ENCODE measurements at regions not wholly inside any gene's neighbourhood (a gene's known extent, or its start where the extent isn't known, plus 50 kb on each side); places are given as distances from the start of the nearest gene placed in this dataset.
"Not testable (repeated sequence)": the region's sequence is repeated elsewhere in the genome, so short reads cannot be mapped to it uniquely, and the experiment has no call there.

- DNase-seq (no peak), ATAC-seq (no peak)
Observed at GRCh38 chr10:14425034-14425433, 94.3 kb upstream of the FRMD4A start.

DNA sequence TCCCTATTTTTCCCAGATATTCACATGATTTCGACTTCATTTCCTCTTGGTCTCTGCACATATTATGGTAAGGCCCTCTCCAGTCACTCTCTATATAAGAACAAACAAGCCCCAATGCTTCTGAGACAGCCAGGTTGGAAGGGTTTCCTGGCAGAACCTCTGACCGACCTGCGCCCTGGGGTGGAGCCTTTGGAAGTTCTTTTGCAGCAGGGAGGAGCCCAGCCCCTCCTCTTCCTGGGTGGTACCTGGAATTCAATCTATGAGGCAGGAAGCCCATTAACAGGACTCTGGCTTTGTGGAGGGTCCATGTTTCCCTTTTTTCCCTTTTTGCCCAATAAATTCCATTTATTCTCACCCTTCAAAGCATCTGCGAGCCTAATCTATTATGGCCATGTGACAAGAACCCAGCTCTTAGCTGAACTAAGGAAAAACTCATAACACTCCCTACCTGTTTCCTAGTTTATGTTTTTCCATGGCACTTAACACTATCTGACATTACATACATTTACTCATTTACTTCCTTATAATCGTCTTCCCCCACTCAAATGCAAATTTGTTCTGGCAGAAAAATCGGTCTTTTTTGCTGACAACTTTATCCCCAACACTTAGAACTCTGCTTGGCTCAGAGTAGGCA, 92.5 kb upstream of the FRMD4A start:
- ATAC-seq (no peak), DNase-seq (no peak)

DNA sequence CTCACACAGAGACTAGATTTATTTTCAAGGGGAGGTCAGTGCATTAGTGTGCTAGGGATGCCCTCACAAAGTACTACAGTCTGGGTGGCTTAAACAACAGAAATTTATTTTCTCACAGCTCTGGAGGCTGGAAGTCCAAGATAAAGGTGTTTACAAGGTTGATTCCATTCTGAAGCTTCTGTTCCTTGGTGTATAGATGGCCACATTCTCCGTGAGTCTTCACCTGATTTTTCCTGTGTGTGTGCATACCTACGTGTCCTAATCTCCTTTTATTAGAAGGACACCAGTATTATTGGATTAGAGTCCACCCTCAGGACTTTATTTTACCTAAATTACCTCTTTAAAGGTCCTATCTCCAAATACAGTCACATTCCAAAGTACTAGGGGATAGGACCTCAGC, 91.7 kb upstream of the FRMD4A start:
- DNase-seq (no peak), ATAC-seq (no peak)

GRCh38 chr10:14421941-14422340, 91.2 kb upstream of the FRMD4A start:
- no peak for DNase-seq
- no peak for ATAC-seq

- DNase-seq, ATAC-seq: not testable (repeated sequence)
Observed at GRCh38 chr10:14417336-14417735, 86.6 kb upstream of the FRMD4A start.

- DNase-seq (no peak), ATAC-seq (no peak)
Observed at GRCh38 chr10:14416308-14416700, 85.6 kb upstream of the FRMD4A start.

- ATAC-seq (no peak), DNase-seq (no peak)
Observed at GRCh38 chr10:14415676-14416307, 85.1 kb upstream of the FRMD4A start.

- ATAC-seq (no peak), DNase-seq (no peak)
Observed at GRCh38 chr10:14414901-14415300, 84.2 kb upstream of the FRMD4A start.

- ATAC-seq = no peak
- no peak for DNase-seq
Observed at GRCh38 chr10:14413523-14413922, 82.8 kb upstream of the FRMD4A start.

DNA sequence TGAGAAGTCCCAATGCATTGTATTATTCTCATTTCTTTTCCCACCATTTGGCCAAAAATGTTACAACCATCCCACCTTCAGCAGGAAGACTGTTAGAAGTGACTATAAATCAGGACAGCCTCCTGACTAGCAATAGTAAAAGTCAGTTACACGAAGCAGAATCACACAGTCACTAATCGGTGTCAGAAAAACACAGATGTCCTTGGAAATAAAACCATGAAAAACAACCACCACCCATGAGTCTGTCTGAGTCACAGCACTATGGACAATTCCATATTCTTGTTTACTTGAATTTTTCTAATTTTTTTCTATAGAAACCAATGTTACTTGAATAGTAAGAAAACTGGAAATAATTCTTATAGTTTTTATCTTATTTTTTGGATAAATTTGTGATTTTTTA, 81.9 kb upstream of the FRMD4A start:
- DNase-seq = no peak
- ATAC-seq = no peak

- DNase-seq = no peak
- no peak for ATAC-seq
Observed at GRCh38 chr10:14409856-14410458, 79.2 kb upstream of the FRMD4A start.

DNA sequence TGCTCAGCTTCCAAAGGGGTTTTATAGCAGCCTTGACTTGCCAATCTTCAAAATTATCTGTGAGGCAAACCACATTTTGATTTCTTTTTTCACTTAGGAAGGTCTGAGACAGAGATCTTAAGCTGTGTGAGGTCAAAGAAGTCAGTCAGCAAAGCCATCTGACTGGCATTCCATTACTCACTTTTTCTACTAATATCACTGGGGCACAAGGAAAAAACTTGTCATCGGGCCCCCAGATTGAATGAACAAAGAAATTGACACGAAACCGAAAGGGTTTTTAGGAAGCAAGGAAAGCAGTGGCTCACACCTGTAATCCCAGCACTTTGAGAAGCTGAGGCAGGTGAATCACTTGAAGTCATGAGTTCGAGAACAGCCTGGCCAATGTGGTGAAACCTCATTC, 78.5 kb upstream of the FRMD4A start:
- DNase-seq (peak; percentile 55), ATAC-seq (peak; percentile 85)

- DNase-seq (no peak), ATAC-seq (no peak)
Observed at GRCh38 chr10:14408139-14408538, 77.4 kb upstream of the FRMD4A start.

DNA sequence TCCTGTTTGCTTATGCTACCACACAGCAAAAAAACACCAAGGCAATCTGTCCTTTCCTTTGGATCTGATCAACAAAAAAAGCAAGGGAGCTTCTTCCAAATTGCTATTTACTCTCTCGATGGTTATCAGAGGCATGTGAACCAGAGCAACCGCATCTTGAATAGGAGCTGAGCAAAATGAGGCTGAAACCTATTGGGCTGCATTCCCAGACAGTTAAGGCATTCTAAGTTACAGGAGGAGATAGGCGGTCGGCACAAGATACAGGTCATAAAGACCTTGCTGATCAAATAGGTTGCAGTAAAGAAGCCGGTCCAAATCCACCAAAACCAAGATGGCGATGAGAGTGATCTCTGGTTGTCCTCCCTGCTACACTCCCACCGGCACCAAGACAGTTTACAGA, 76.8 kb upstream of the FRMD4A start:
- DNase-seq = no peak
- no peak for ATAC-seq

GRCh38 chr10:14405076-14406065, 74.6 kb upstream of the FRMD4A start:
- no peak for ATAC-seq

GRCh38 chr10:14403881-14404623, 73.3 kb upstream of the FRMD4A start:
- ATAC-seq = no peak
- no peak for DNase-seq

More at GRCh38 chr10:14405076-14406065, 74.6 kb upstream of the FRMD4A start:
- no peak for DNase-seq

GRCh38 chr10:14403359-14403758, 72.6 kb upstream of the FRMD4A start:
- no peak for ATAC-seq
- DNase-seq = no peak

GRCh38 chr10:14399641-14400040, 68.9 kb upstream of the FRMD4A start:
- ATAC-seq (no peak), DNase-seq (no peak)

- ATAC-seq (peak; percentile 28), DNase-seq (no peak)
Observed at GRCh38 chr10:14397066-14397465, 66.3 kb upstream of the FRMD4A start.

DNA sequence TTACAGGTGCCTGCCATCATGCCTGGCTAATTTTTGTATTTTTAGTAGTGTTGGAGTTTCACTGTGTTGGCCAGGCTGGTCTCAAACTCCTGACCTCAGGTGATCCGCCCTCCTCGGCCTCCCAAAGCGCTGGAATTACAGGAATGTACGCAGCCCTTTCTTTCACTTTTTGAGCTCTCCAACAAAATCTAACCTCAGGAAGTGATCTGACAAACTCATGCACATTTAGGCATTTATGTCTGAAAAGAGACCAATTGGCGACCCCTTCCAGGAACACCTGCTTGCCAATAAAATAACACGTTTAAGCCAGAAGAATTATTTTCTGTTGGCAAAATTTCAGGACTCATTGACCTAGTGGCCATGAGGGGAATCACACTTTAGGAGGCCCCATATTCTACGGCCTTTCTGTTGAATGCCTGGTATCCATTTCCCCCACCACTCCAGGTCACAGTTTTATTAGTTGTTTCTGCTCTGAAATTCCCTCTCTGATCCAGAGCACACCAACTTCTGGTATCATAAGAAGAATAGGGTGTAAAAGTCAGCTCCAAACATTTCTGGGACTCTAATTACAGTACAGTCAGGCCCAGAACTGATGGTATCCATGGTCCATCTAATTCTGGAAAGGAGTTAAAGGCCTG, 65.8 kb upstream of the FRMD4A start:
- ATAC-seq = no peak
- DNase-seq = no peak

DNA sequence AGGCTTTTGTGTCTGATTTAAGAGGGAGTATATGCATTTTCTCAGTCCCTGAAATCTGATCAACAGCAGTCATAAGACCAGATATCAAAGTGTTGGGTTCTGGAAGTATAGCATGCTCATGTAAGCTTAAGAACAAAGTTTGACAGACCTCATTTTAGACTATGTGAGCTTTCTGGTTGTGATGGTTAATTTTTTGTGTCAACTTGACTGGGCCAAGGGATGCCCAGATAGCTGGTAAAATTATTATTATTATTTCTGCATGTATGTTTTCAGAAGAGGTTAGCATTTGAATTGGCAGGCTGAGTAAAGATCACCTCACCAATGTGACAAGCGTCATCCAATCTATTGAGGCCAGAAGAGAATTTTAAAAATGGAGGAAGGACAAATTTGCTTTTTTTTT, 63.5 kb upstream of the FRMD4A start:
- no peak for DNase-seq
- no peak for ATAC-seq

All from stimulated activated naive CD8-positive, alpha-beta T cell treated with anti-CD3 and anti-CD28 coated beads, Interleukin-15, Interleukin-2, amounts not matched to agents 100 U/mL and 50 U/mL, for 24 hours (primary cell).